ENCODE measurements at regions not wholly inside any gene's neighbourhood (a gene's known extent, or its start where the extent isn't known, plus 50 kb on each side); places are given as distances from the start of the nearest gene placed in this dataset.
A peak's percentile ranks its signal among the peaks of the same experiment; 100 is the strongest.

GRCh38 chr6:169029861-169030260 lies 223.8 kb downstream of the THBS2 start:
- H3K9me3 ChIP-seq (ENCODE audit: insufficient read depth, low read depth, low read length), result no peaks in the 10 kb centered on the region
- no peak overlapping the region for H3K27ac ChIP-seq (ENCODE audit: low read depth, low read length)
- H3K36me3 ChIP-seq (ENCODE audit: insufficient read depth, low read length), result no peaks in the 10 kb centered on the region
- no peaks in the 10 kb centered on the region for H3K79me2 ChIP-seq (ENCODE audit: insufficient read depth, low read length)
- H3K4me3 Mint-ChIP-seq (ENCODE audit: unreplicated experiment), result no peak overlapping the region
- FAIRE-seq (no peak), DNase-seq (ENCODE audit: low read depth) (no peak)
- no peak overlapping the region for H3K4me2 ChIP-seq (ENCODE audit: low read length)
- H3K4me1 Mint-ChIP-seq (ENCODE audit: low read depth, unreplicated experiment), result peaks cover 5% of the 10 kb centered on the region
- H3K27ac Mint-ChIP-seq (ENCODE audit: unreplicated experiment), result no peak overlapping the region
- H3K9ac ChIP-seq (ENCODE audit: low read length), result no peak overlapping the region
- H3K27me3 ChIP-seq (ENCODE audit: insufficient read depth, low read length), result no peaks in the 10 kb centered on the region
- H3K9me3 Mint-ChIP-seq (ENCODE audit: unreplicated experiment), result peaks cover 3% of the 10 kb centered on the region
- no peaks in the 10 kb centered on the region for H4K20me1 ChIP-seq (ENCODE audit: insufficient read depth, low read length)
- no peak for TF ChIP-seq EZH2 (IDR thresholded peaks at IDR 0.05; ENCODE audit: insufficient read depth, low read length)
- no peak for TF ChIP-seq CTCF (IDR thresholded peaks at IDR 0.05; ENCODE audit: insufficient read depth, low read depth, low read length)
- no peak overlapping the region for H3K4me3 ChIP-seq (ENCODE audit: insufficient read depth, low read depth, low read length)
- H3K36me3 Mint-ChIP-seq (ENCODE audit: low read depth, unreplicated experiment), result no peaks in the 10 kb centered on the region
- H3K27me3 Mint-ChIP-seq (ENCODE audit: low read depth, unreplicated experiment), result peaks cover 9% of the 10 kb centered on the region
- H3K4me1 ChIP-seq (ENCODE audit: insufficient read depth, low read length), result no peaks in the 10 kb centered on the region
- no peak overlapping the region for H2AFZ ChIP-seq (ENCODE audit: low read depth, low read length)

GRCh38 chr6:169028343-169028742 lies 225.3 kb downstream of the THBS2 start:
- H3K4me2 ChIP-seq (ENCODE audit: low read length), result no peak overlapping the region
- H3K4me3 ChIP-seq (ENCODE audit: insufficient read depth, low read depth, low read length), result no peak overlapping the region
- Mint-ChIP-seq H3K27me3 (ENCODE audit: low read depth, unreplicated experiment) (peaks cover 9% of the 10 kb centered on the region), H3K4me1 (ENCODE audit: low read depth, unreplicated experiment) (peaks cover 3% of the 10 kb centered on the region), H3K4me3 (ENCODE audit: unreplicated experiment) (no peak overlapping the region), H3K27ac (ENCODE audit: unreplicated experiment) (no peak overlapping the region), H3K9me3 (ENCODE audit: unreplicated experiment) (no peaks in the 10 kb centered on the region), H3K36me3 (ENCODE audit: low read depth, unreplicated experiment) (no peaks in the 10 kb centered on the region)
- H3K9me3 ChIP-seq (ENCODE audit: insufficient read depth, low read depth, low read length), result no peaks in the 10 kb centered on the region
- H3K27ac ChIP-seq (ENCODE audit: low read depth, low read length), result no peak overlapping the region
- H3K79me2 ChIP-seq (ENCODE audit: insufficient read depth, low read length), result no peaks in the 10 kb centered on the region
- H2AFZ ChIP-seq (ENCODE audit: low read depth, low read length), result no peak overlapping the region
- no peaks in the 10 kb centered on the region for H3K27me3 ChIP-seq (ENCODE audit: insufficient read depth, low read length)
- H3K9ac ChIP-seq (ENCODE audit: low read length), result no peak overlapping the region
- FAIRE-seq (no peak), DNase-seq (ENCODE audit: low read depth) (no peak)
- no peaks in the 10 kb centered on the region for H3K36me3 ChIP-seq (ENCODE audit: insufficient read depth, low read length)
- TF ChIP-seq EZH2 (IDR thresholded peaks at IDR 0.05; ENCODE audit: insufficient read depth, low read length) (no peak), CTCF (IDR thresholded peaks at IDR 0.05; ENCODE audit: insufficient read depth, low read depth, low read length) (no peak)
- no peaks in the 10 kb centered on the region for H3K4me1 ChIP-seq (ENCODE audit: insufficient read depth, low read length)
- H4K20me1 ChIP-seq (ENCODE audit: insufficient read depth, low read length), result no peaks in the 10 kb centered on the region

GRCh38 chr6:169026175-169026574 lies 227.5 kb downstream of the THBS2 start:
- H3K27ac Mint-ChIP-seq (ENCODE audit: unreplicated experiment), result no peak overlapping the region
- FAIRE-seq (no peak), DNase-seq (ENCODE audit: low read depth) (no peak)
- H3K79me2 ChIP-seq (ENCODE audit: insufficient read depth, low read length), result no peaks in the 10 kb centered on the region
- no peaks in the 10 kb centered on the region for H3K36me3 ChIP-seq (ENCODE audit: insufficient read depth, low read length)
- H3K27me3 Mint-ChIP-seq (ENCODE audit: low read depth, unreplicated experiment), result peaks cover 4% of the 10 kb centered on the region
- H3K27ac ChIP-seq (ENCODE audit: low read depth, low read length), result no peak overlapping the region
- no peaks in the 10 kb centered on the region for H4K20me1 ChIP-seq (ENCODE audit: insufficient read depth, low read length)
- H3K4me1 Mint-ChIP-seq (ENCODE audit: low read depth, unreplicated experiment), result peaks cover 3% of the 10 kb centered on the region
- H3K36me3 Mint-ChIP-seq (ENCODE audit: low read depth, unreplicated experiment), result no peaks in the 10 kb centered on the region
- no peaks in the 10 kb centered on the region for H3K9me3 Mint-ChIP-seq (ENCODE audit: unreplicated experiment)
- H3K9me3 ChIP-seq (ENCODE audit: insufficient read depth, low read depth, low read length), result no peaks in the 10 kb centered on the region
- no peaks in the 10 kb centered on the region for H3K4me1 ChIP-seq (ENCODE audit: insufficient read depth, low read length)
- no peak overlapping the region for H3K4me3 ChIP-seq (ENCODE audit: insufficient read depth, low read depth, low read length)
- no peak overlapping the region for H3K9ac ChIP-seq (ENCODE audit: low read length)
- no peak overlapping the region for H3K4me3 Mint-ChIP-seq (ENCODE audit: unreplicated experiment)
- TF ChIP-seq EZH2 (IDR thresholded peaks at IDR 0.05; ENCODE audit: insufficient read depth, low read length), result no peak
- no peak for TF ChIP-seq CTCF (IDR thresholded peaks at IDR 0.05; ENCODE audit: insufficient read depth, low read depth, low read length)
- peak overlapping the region; percentile 6 for H2AFZ ChIP-seq (ENCODE audit: low read depth, low read length)
- H3K4me2 ChIP-seq (ENCODE audit: low read length), result no peak overlapping the region
- no peaks in the 10 kb centered on the region for H3K27me3 ChIP-seq (ENCODE audit: insufficient read depth, low read length)
